ENCODE measurements at regions not wholly inside any gene's neighbourhood (a gene's known extent, or its start where the extent isn't known, plus 50 kb on each side); places are given as distances from the start of the nearest gene placed in this dataset.

DNA sequence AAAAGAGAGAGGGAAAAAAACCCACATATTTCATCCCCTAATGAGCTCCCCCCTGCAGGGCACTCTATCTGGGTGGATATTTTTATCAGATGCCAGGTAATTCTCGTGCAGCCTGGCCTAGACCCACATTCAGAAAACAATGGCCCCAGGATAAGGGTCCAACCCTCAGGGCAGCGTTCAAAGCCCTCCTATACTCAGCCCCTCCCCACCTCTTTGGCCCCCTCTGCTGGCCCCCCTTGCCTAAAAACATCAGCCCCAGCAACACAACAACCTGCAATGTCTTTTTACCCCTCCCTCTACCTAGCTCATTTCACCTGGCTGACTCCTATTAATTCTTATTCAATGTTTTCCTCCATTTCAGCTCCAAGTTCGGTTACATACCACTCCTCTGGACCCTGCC lies 145.4 kb upstream of the MED14 start:
- TF ChIP-seq, protein P1, sequence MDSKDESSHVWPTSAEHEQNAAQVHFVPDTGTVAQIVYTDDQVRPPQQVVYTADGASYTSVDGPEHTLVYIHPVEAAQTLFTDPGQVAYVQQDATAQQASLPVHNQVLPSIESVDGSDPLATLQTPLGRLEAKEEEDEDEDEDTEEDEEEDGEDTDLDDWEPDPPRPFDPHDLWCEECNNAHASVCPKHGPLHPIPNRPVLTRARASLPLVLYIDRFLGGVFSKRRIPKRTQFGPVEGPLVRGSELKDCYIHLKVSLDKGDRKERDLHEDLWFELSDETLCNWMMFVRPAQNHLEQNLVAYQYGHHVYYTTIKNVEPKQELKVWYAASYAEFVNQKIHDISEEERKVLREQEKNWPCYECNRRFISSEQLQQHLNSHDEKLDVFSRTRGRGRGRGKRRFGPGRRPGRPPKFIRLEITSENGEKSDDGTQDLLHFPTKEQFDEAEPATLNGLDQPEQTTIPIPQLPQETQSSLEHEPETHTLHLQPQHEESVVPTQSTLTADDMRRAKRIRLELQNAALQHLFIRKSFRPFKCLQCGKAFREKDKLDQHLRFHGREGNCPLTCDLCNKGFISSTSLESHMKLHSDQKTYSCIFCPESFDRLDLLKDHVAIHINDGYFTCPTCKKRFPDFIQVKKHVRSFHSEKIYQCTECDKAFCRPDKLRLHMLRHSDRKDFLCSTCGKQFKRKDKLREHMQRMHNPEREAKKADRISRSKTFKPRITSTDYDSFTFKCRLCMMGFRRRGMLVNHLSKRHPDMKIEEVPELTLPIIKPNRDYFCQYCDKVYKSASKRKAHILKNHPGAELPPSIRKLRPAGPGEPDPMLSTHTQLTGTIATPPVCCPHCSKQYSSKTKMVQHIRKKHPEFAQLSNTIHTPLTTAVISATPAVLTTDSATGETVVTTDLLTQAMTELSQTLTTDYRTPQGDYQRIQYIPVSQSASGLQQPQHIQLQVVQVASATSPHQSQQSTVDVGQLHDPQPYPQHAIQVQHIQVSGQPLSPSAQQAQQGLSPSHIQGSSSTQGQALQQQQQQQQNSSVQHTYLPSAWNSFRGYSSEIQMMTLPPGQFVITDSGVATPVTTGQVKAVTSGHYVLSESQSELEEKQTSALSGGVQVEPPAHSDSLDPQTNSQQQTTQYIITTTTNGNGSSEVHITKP (tag by site-specific recombination; IDR thresholded peaks at IDR 0.05): no peak
- TF ChIP-seq ZNF404 (tag by site-specific recombination; IDR thresholded peaks at IDR 0.05) (no peak), ZIC2 (tag by site-specific recombination; IDR thresholded peaks at IDR 0.05) (no peak), SP2 (tag by site-specific recombination; IDR thresholded peaks at IDR 0.05) (no peak), KLF16 (tag by site-specific recombination; IDR thresholded peaks at IDR 0.05) (no peak), ZNF24 (tag by site-specific recombination; IDR thresholded peaks at IDR 0.05) (no peak), GFI1B (tag by site-specific recombination; IDR thresholded peaks at IDR 0.05) (no peak), ZNF501 (tag by site-specific recombination; IDR thresholded peaks at IDR 0.05) (no peak), ZNF354C (tag by site-specific recombination; IDR thresholded peaks at IDR 0.05; ENCODE audit: borderline replicate concordance, low read depth) (no peak), KLF9 (tag by site-specific recombination; IDR thresholded peaks at IDR 0.05; ENCODE audit: low read depth) (no peak)
- TF ChIP-seq, protein P2, sequence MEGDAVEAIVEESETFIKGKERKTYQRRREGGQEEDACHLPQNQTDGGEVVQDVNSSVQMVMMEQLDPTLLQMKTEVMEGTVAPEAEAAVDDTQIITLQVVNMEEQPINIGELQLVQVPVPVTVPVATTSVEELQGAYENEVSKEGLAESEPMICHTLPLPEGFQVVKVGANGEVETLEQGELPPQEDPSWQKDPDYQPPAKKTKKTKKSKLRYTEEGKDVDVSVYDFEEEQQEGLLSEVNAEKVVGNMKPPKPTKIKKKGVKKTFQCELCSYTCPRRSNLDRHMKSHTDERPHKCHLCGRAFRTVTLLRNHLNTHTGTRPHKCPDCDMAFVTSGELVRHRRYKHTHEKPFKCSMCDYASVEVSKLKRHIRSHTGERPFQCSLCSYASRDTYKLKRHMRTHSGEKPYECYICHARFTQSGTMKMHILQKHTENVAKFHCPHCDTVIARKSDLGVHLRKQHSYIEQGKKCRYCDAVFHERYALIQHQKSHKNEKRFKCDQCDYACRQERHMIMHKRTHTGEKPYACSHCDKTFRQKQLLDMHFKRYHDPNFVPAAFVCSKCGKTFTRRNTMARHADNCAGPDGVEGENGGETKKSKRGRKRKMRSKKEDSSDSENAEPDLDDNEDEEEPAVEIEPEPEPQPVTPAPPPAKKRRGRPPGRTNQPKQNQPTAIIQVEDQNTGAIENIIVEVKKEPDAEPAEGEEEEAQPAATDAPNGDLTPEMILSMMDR (tag by site-specific recombination; IDR thresholded peaks at IDR 0.05): no peak
- TF ChIP-seq, protein P3, sequence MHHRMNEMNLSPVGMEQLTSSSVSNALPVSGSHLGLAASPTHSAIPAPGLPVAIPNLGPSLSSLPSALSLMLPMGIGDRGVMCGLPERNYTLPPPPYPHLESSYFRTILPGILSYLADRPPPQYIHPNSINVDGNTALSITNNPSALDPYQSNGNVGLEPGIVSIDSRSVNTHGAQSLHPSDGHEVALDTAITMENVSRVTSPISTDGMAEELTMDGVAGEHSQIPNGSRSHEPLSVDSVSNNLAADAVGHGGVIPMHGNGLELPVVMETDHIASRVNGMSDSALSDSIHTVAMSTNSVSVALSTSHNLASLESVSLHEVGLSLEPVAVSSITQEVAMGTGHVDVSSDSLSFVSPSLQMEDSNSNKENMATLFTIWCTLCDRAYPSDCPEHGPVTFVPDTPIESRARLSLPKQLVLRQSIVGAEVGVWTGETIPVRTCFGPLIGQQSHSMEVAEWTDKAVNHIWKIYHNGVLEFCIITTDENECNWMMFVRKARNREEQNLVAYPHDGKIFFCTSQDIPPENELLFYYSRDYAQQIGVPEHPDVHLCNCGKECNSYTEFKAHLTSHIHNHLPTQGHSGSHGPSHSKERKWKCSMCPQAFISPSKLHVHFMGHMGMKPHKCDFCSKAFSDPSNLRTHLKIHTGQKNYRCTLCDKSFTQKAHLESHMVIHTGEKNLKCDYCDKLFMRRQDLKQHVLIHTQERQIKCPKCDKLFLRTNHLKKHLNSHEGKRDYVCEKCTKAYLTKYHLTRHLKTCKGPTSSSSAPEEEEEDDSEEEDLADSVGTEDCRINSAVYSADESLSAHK (tag by site-specific recombination; IDR thresholded peaks at IDR 0.05): no peak
- TF ChIP-seq, protein P4, sequence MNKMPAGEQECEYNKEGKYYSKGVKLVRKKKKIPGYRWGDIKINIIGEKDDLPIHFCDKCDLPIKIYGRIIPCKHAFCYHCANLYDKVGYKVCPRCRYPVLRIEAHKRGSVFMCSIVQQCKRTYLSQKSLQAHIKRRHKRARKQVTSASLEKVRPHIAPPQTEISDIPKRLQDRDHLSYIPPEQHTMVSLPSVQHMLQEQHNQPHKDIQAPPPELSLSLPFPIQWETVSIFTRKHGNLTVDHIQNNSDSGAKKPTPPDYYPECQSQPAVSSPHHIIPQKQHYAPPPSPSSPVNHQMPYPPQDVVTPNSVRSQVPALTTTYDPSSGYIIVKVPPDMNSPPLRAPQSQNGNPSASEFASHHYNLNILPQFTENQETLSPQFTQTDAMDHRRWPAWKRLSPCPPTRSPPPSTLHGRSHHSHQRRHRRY (tag by site-specific recombination; IDR thresholded peaks at IDR 0.05): no peak
- TF ChIP-seq, protein P5, sequence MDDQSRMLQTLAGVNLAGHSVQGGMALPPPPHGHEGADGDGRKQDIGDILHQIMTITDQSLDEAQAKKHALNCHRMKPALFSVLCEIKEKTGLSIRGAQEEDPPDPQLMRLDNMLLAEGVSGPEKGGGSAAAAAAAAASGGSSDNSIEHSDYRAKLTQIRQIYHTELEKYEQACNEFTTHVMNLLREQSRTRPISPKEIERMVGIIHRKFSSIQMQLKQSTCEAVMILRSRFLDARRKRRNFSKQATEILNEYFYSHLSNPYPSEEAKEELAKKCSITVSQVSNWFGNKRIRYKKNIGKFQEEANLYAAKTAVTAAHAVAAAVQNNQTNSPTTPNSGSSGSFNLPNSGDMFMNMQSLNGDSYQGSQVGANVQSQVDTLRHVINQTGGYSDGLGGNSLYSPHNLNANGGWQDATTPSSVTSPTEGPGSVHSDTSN (CRISPR knock-in tag; IDR thresholded peaks at IDR 0.05): no peak

Data from HEK293 (cell line).